ENCODE measurements at regions not wholly inside any gene's neighbourhood (a gene's known extent, or its start where the extent isn't known, plus 50 kb on each side); places are given as distances from the start of the nearest gene placed in this dataset.
A peak's percentile ranks its signal among the peaks of the same experiment; 100 is the strongest.

- Histone ChIP-seq H3K4ac (ENCODE audit: low read depth, low read length) (no peak overlapping the region), H3K4me1 (ENCODE audit: control insufficient read depth, low read depth, low read length) (no peaks in the 10 kb centered on the region), H2BK120ac (ENCODE audit: low read depth, low read length) (no peak overlapping the region), H2BK5ac (ENCODE audit: low read length) (no peak overlapping the region), H3K79me2 (ENCODE audit: control insufficient read depth, insufficient read depth, low read length) (no peaks in the 10 kb centered on the region), H3K4me3 (ENCODE audit: low read length) (no peak overlapping the region), H3K56ac (ENCODE audit: low read length) (no peak overlapping the region), H4K8ac (ENCODE audit: low read depth, low read length) (no peak overlapping the region), H3K23ac (ENCODE audit: low read length) (no peak overlapping the region), H3K18ac (ENCODE audit: low read length) (peak overlapping the region; percentile 13), H3K27ac (ENCODE audit: low read depth, low read length) (no peak overlapping the region), H2AK5ac (ENCODE audit: low read length) (no peak overlapping the region), H4K5ac (ENCODE audit: low read length) (no peak overlapping the region), H2BK15ac (replicated peaks; ENCODE audit: low read depth) (no peak overlapping the region), H3K36me3 (ENCODE audit: control insufficient read depth, insufficient read depth, low read length) (no peaks in the 10 kb centered on the region), H3K4me2 (ENCODE audit: low read length) (no peak overlapping the region), H3K79me1 (ENCODE audit: low read length) (no peaks in the 10 kb centered on the region), H3K27me3 (ENCODE audit: insufficient read depth, low read length, poor library complexity) (no peaks in the 10 kb centered on the region), H3K9ac (ENCODE audit: low read length) (no peak overlapping the region)
- DNase-seq: no peak
- no CpG with 5 or more reads among the region's 8 CpGs for WGBS (ENCODE audit: extremely low coverage, insufficient coverage, low lambda C conversion rate)
These were observed 224.9 kb upstream of the SMLR1 start for GRCh38 chr6:130602151-130602770.

- Histone ChIP-seq H2BK15ac (replicated peaks; ENCODE audit: low read depth) (no peak overlapping the region), H3K36me3 (ENCODE audit: control insufficient read depth, insufficient read depth, low read length) (no peaks in the 10 kb centered on the region), H2AK5ac (ENCODE audit: low read length) (no peak overlapping the region), H3K4ac (ENCODE audit: low read depth, low read length) (no peak overlapping the region), H3K4me2 (ENCODE audit: low read length) (no peak overlapping the region), H3K27ac (ENCODE audit: low read depth, low read length) (no peak overlapping the region), H3K79me2 (ENCODE audit: control insufficient read depth, insufficient read depth, low read length) (no peaks in the 10 kb centered on the region), H4K8ac (ENCODE audit: low read depth, low read length) (no peak overlapping the region), H3K4me1 (ENCODE audit: control insufficient read depth, low read depth, low read length) (no peaks in the 10 kb centered on the region), H4K5ac (ENCODE audit: low read length) (no peak overlapping the region), H3K23ac (ENCODE audit: low read length) (no peak overlapping the region), H3K9ac (ENCODE audit: low read length) (no peak overlapping the region), H3K79me1 (ENCODE audit: low read length) (no peaks in the 10 kb centered on the region), H3K56ac (ENCODE audit: low read length) (no peak overlapping the region), H2BK120ac (ENCODE audit: low read depth, low read length) (no peak overlapping the region), H2BK5ac (ENCODE audit: low read length) (no peak overlapping the region), H3K27me3 (ENCODE audit: insufficient read depth, low read length, poor library complexity) (no peaks in the 10 kb centered on the region), H3K4me3 (ENCODE audit: low read length) (no peak overlapping the region), H3K18ac (ENCODE audit: low read length) (no peak overlapping the region)
- DNase-seq: no peak
- no CpG with 5 or more reads among the region's 3 CpGs for WGBS (ENCODE audit: extremely low coverage, insufficient coverage, low lambda C conversion rate)
These were observed 223.8 kb upstream of the SMLR1 start for GRCh38 chr6:130603391-130603790.

GRCh38 chr6:130604841-130605399, 222.3 kb upstream of the SMLR1 start:
- H2BK120ac ChIP-seq (ENCODE audit: low read depth, low read length): no peak overlapping the region
- H3K4ac ChIP-seq (ENCODE audit: low read depth, low read length): no peak overlapping the region
- H4K5ac ChIP-seq (ENCODE audit: low read length): no peak overlapping the region
- no peaks in the 10 kb centered on the region for H3K79me1 ChIP-seq (ENCODE audit: low read length)
- no peak overlapping the region for H2BK5ac ChIP-seq (ENCODE audit: low read length)
- no peak overlapping the region for H4K8ac ChIP-seq (ENCODE audit: low read depth, low read length)
- no peak for DNase-seq
- no peak overlapping the region for H2AK5ac ChIP-seq (ENCODE audit: low read length)
- H3K9ac ChIP-seq (ENCODE audit: low read length): no peak overlapping the region
- no CpG with 5 or more reads among the region's 2 CpGs for WGBS (ENCODE audit: extremely low coverage, insufficient coverage, low lambda C conversion rate)
- H3K27me3 ChIP-seq (ENCODE audit: insufficient read depth, low read length, poor library complexity): no peaks in the 10 kb centered on the region
- no peak overlapping the region for H3K56ac ChIP-seq (ENCODE audit: low read length)
- no peaks in the 10 kb centered on the region for H3K79me2 ChIP-seq (ENCODE audit: control insufficient read depth, insufficient read depth, low read length)
- H3K4me3 ChIP-seq (ENCODE audit: low read length): no peak overlapping the region
- no peaks in the 10 kb centered on the region for H3K4me1 ChIP-seq (ENCODE audit: control insufficient read depth, low read depth, low read length)
- H3K27ac ChIP-seq (ENCODE audit: low read depth, low read length): no peak overlapping the region
- no peak overlapping the region for H3K18ac ChIP-seq (ENCODE audit: low read length)
- H3K36me3 ChIP-seq (ENCODE audit: control insufficient read depth, insufficient read depth, low read length): no peaks in the 10 kb centered on the region
- no peak overlapping the region for H3K23ac ChIP-seq (ENCODE audit: low read length)
- no peak overlapping the region for H2BK15ac ChIP-seq (replicated peaks; ENCODE audit: low read depth)
- no peak overlapping the region for H3K4me2 ChIP-seq (ENCODE audit: low read length)

- no peaks in the 10 kb centered on the region for H3K36me3 ChIP-seq (ENCODE audit: control insufficient read depth, insufficient read depth, low read length)
- no peak overlapping the region for H3K4me2 ChIP-seq (ENCODE audit: low read length)
- no peak overlapping the region for H2AK5ac ChIP-seq (ENCODE audit: low read length)
- no peak overlapping the region for H4K8ac ChIP-seq (ENCODE audit: low read depth, low read length)
- no peaks in the 10 kb centered on the region for H3K27me3 ChIP-seq (ENCODE audit: insufficient read depth, low read length, poor library complexity)
- no peaks in the 10 kb centered on the region for H3K4me1 ChIP-seq (ENCODE audit: control insufficient read depth, low read depth, low read length)
- H4K5ac ChIP-seq (ENCODE audit: low read length): no peak overlapping the region
- no peaks in the 10 kb centered on the region for H3K79me2 ChIP-seq (ENCODE audit: control insufficient read depth, insufficient read depth, low read length)
- H3K4ac ChIP-seq (ENCODE audit: low read depth, low read length): no peak overlapping the region
- no peak overlapping the region for H3K27ac ChIP-seq (ENCODE audit: low read depth, low read length)
- H2BK5ac ChIP-seq (ENCODE audit: low read length): no peak overlapping the region
- H2BK15ac ChIP-seq (replicated peaks; ENCODE audit: low read depth): no peak overlapping the region
- H3K4me3 ChIP-seq (ENCODE audit: low read length): no peak overlapping the region
- H3K23ac ChIP-seq (ENCODE audit: low read length): no peak overlapping the region
- WGBS (ENCODE audit: extremely low coverage, insufficient coverage, low lambda C conversion rate): no CpG with 5 or more reads among the region's 2 CpGs
- H3K9ac ChIP-seq (ENCODE audit: low read length): no peak overlapping the region
- H3K56ac ChIP-seq (ENCODE audit: low read length): no peak overlapping the region
- no peak for DNase-seq
- H3K18ac ChIP-seq (ENCODE audit: low read length): no peak overlapping the region
- H3K79me1 ChIP-seq (ENCODE audit: low read length): no peaks in the 10 kb centered on the region
- H2BK120ac ChIP-seq (ENCODE audit: low read depth, low read length): no peak overlapping the region
These were observed 216.9 kb upstream of the SMLR1 start for GRCh38 chr6:130610303-130610702.

GRCh38 chr6:130611366-130611765, 215.8 kb upstream of the SMLR1 start:
- no CpG with 5 or more reads among the region's 7 CpGs for WGBS (ENCODE audit: extremely low coverage, insufficient coverage, low lambda C conversion rate)
- no peak overlapping the region for H2BK15ac ChIP-seq (replicated peaks; ENCODE audit: low read depth)

GRCh38 chr6:130613176-130613575, 214.0 kb upstream of the SMLR1 start:
- Histone ChIP-seq H3K27ac (ENCODE audit: low read depth, low read length) (no peak overlapping the region), H3K36me3 (ENCODE audit: control insufficient read depth, insufficient read depth, low read length) (no peaks in the 10 kb centered on the region), H3K4me1 (ENCODE audit: control insufficient read depth, low read depth, low read length) (no peaks in the 10 kb centered on the region), H3K79me2 (ENCODE audit: control insufficient read depth, insufficient read depth, low read length) (no peaks in the 10 kb centered on the region), H3K79me1 (ENCODE audit: low read length) (no peaks in the 10 kb centered on the region), H4K8ac (ENCODE audit: low read depth, low read length) (no peak overlapping the region), H3K4me3 (ENCODE audit: low read length) (no peak overlapping the region), H3K4me2 (ENCODE audit: low read length) (no peak overlapping the region), H2BK120ac (ENCODE audit: low read depth, low read length) (no peak overlapping the region), H3K18ac (ENCODE audit: low read length) (no peak overlapping the region), H2AK5ac (ENCODE audit: low read length) (no peak overlapping the region), H3K56ac (ENCODE audit: low read length) (no peak overlapping the region), H3K9ac (ENCODE audit: low read length) (no peak overlapping the region), H2BK5ac (ENCODE audit: low read length) (no peak overlapping the region), H3K23ac (ENCODE audit: low read length) (no peak overlapping the region), H3K4ac (ENCODE audit: low read depth, low read length) (no peak overlapping the region), H2BK15ac (replicated peaks; ENCODE audit: low read depth) (no peak overlapping the region), H3K27me3 (ENCODE audit: insufficient read depth, low read length, poor library complexity) (no peaks in the 10 kb centered on the region), H4K5ac (ENCODE audit: low read length) (no peak overlapping the region)
- no peak for DNase-seq
- WGBS (ENCODE audit: extremely low coverage, insufficient coverage, low lambda C conversion rate): no CpG with 5 or more reads among the region's 7 CpGs

More at GRCh38 chr6:130611366-130611765, 215.8 kb upstream of the SMLR1 start:
- no peak for DNase-seq
- H3K36me3 ChIP-seq (ENCODE audit: control insufficient read depth, insufficient read depth, low read length): no peaks in the 10 kb centered on the region
- no peak overlapping the region for H4K5ac ChIP-seq (ENCODE audit: low read length)
- no peak overlapping the region for H3K4ac ChIP-seq (ENCODE audit: low read depth, low read length)
- no peak overlapping the region for H4K8ac ChIP-seq (ENCODE audit: low read depth, low read length)
- H3K27me3 ChIP-seq (ENCODE audit: insufficient read depth, low read length, poor library complexity): no peaks in the 10 kb centered on the region
- H3K4me3 ChIP-seq (ENCODE audit: low read length): no peak overlapping the region
- no peaks in the 10 kb centered on the region for H3K79me2 ChIP-seq (ENCODE audit: control insufficient read depth, insufficient read depth, low read length)
- H3K56ac ChIP-seq (ENCODE audit: low read length): no peak overlapping the region
- H2AK5ac ChIP-seq (ENCODE audit: low read length): no peak overlapping the region
- H3K9ac ChIP-seq (ENCODE audit: low read length): no peak overlapping the region
- H3K4me1 ChIP-seq (ENCODE audit: control insufficient read depth, low read depth, low read length): no peaks in the 10 kb centered on the region
- no peak overlapping the region for H3K27ac ChIP-seq (ENCODE audit: low read depth, low read length)
- H3K23ac ChIP-seq (ENCODE audit: low read length): no peak overlapping the region
- no peak overlapping the region for H2BK5ac ChIP-seq (ENCODE audit: low read length)
- no peak overlapping the region for H3K4me2 ChIP-seq (ENCODE audit: low read length)
- H3K18ac ChIP-seq (ENCODE audit: low read length): no peak overlapping the region
- H3K79me1 ChIP-seq (ENCODE audit: low read length): no peaks in the 10 kb centered on the region
- H2BK120ac ChIP-seq (ENCODE audit: low read depth, low read length): no peak overlapping the region
